ENCODE measurements at regions not wholly inside any gene's neighbourhood (a gene's known extent, or its start where the extent isn't known, plus 50 kb on each side); places are given as distances from the start of the nearest gene placed in this dataset.
A peak's percentile ranks its signal among the peaks of the same experiment; 100 is the strongest.

- no peak overlapping the region for H3K27ac ChIP-seq (ENCODE audit: low read depth in 1 of 3, low read length in 2 of 3)
- H3K36me3 ChIP-seq (ENCODE audit: control insufficient read depth in 3 of 3, insufficient read depth in 2 of 3, low read depth in 1 of 3, low read length in 3 of 3) = no peaks in the 10 kb centered on the region
- H3K4me3 ChIP-seq (ENCODE audit: low read depth in 1 of 3, low read length in 3 of 3) = no peak overlapping the region
- 83 to 89% (median 89%) methylated on average over 8 of the region's 8 CpGs for WGBS, 3 donors
- H3K27me3 ChIP-seq (ENCODE audit: control insufficient read depth in 3 of 3, insufficient read depth in 3 of 3, low read length in 3 of 3) = peaks cover 0 to 3% (median 0%) of the 10 kb centered on the region in 3 donors
- no peaks in the 10 kb centered on the region for H3K4me1 ChIP-seq (ENCODE audit: control insufficient read depth in 3 of 3, insufficient read depth in 2 of 3, low read depth in 1 of 3, low read length in 2 of 3)
- no peak for DNase-seq
- no peaks in the 10 kb centered on the region for H3K9me3 ChIP-seq (ENCODE audit: control insufficient read depth in 2 of 2, insufficient read depth in 1 of 2, low read depth in 1 of 2, low read length in 1 of 2)
- FAIRE-seq = no peak
Measured at GRCh38 chr2:239473211-239473805, 72.5 kb upstream of the HDAC4 start.

DNA sequence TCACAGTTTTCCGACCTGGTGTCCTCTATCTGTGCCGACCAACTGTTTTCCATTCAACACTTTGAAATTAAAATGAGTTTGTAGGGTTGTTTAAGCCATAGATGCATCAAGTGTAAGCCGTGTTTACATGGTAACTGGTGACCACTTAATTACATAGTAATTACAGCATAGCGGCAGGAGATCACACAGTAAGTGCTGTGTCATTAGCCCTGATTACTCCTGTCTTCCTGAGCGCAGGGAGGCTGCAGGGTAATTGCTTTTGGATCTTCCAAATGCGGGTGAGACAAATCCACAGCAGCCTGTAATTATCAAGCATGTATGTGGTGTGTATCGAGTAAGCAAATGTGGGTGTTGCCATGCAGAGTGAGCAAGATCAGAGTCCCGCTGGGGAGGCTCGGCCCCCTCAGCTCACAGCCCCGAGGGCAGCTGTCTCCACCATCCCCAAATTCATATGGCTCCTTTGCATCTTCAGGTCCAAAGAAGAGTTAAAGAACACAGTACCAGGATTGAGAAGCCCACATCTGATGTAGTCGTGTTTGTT, 71.5 kb upstream of the HDAC4 start:
- no peaks in the 10 kb centered on the region for H3K36me3 ChIP-seq (ENCODE audit: control insufficient read depth in 3 of 3, insufficient read depth in 2 of 3, low read depth in 1 of 3, low read length in 3 of 3)
- 53 to 59% (median 54%) methylated on average over 11 of the region's 11 CpGs for WGBS, 3 donors
- no peak overlapping the region for H3K4me3 ChIP-seq (ENCODE audit: low read depth in 1 of 3, low read length in 3 of 3)
- no peaks in the 10 kb centered on the region for H3K9me3 ChIP-seq (ENCODE audit: control insufficient read depth in 2 of 2, insufficient read depth in 1 of 2, low read depth in 1 of 2, low read length in 1 of 2)
- no peaks in the 10 kb centered on the region for H3K4me1 ChIP-seq (ENCODE audit: control insufficient read depth in 3 of 3, insufficient read depth in 2 of 3, low read depth in 1 of 3, low read length in 2 of 3)
- peaks cover 0 to 3% (median 0%) of the 10 kb centered on the region in 3 donors for H3K27me3 ChIP-seq (ENCODE audit: control insufficient read depth in 3 of 3, insufficient read depth in 3 of 3, low read length in 3 of 3)
- DNase-seq (no peak), FAIRE-seq (no peak)
- H3K27ac ChIP-seq (ENCODE audit: low read depth in 1 of 3, low read length in 2 of 3) = no peak overlapping the region

DNA sequence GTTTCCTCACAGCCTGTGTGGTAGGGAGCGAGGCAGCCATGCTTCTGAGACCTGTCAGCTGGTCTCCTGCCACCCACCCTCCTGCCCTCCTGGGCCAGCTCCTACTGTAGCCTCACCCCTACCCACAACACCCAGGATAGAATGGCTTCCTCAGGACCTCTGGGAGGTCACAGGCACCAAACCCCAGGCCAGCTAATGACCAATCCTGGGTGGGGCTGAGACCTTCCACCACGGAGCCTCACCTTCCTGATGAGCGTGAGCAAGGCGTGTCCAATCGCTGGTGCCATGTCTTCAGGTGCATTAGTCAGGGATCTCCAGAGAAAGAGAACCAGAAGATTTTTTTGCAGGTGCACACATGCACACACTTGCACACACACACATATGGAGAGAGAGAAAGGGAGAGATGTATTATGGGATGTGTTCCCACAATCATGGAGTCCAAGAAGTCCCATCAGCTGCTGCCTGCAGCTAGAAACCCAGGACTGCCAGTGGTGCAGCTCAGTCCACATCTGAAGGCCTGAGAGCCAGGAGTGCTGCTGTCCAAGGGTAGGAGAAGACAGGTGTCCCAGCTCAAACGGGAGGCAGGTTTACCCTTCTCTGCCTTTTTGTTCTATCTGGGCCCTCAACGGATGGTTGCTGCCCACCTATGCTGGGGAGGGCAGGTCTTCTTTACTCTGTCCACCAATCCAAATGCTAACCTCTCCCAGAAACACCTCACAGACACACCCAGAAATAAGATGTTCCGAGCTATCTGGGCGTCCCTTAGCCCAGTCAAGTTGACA, 70.4 kb upstream of the HDAC4 start:
- Histone ChIP-seq H3K4me3 (ENCODE audit: low read depth in 1 of 3, low read length in 3 of 3) (no peak overlapping the region), H3K27ac (ENCODE audit: low read depth in 1 of 3, low read length in 2 of 3) (no peak overlapping the region), H3K9me3 (ENCODE audit: control insufficient read depth in 2 of 2, insufficient read depth in 1 of 2, low read depth in 1 of 2, low read length in 1 of 2) (no peaks in the 10 kb centered on the region), H3K36me3 (ENCODE audit: control insufficient read depth in 3 of 3, insufficient read depth in 2 of 3, low read depth in 1 of 3, low read length in 3 of 3) (no peaks in the 10 kb centered on the region), H3K27me3 (ENCODE audit: control insufficient read depth in 3 of 3, insufficient read depth in 3 of 3, low read length in 3 of 3) (peaks cover 0 to 3% (median 0%) of the 10 kb centered on the region in 3 donors), H3K4me1 (ENCODE audit: control insufficient read depth in 3 of 3, insufficient read depth in 2 of 3, low read depth in 1 of 3, low read length in 2 of 3) (peaks cover 0 to 4% (median 0%) of the 10 kb centered on the region in 3 donors)
- 83 to 86% (median 86%) methylated on average over 9 of the region's 9 CpGs for WGBS, 3 donors
- DNase-seq (peak in 1 of 2 donors; percentile 12), FAIRE-seq (no peak)

- DNase-seq (no peak), FAIRE-seq (no peak)
- no peak overlapping the region for H3K27ac ChIP-seq (ENCODE audit: low read depth in 1 of 3, low read length in 2 of 3)
- H3K4me3 ChIP-seq (ENCODE audit: low read depth in 1 of 3, low read length in 3 of 3) = no peak overlapping the region
- H3K9me3 ChIP-seq (ENCODE audit: control insufficient read depth in 2 of 2, insufficient read depth in 1 of 2, low read depth in 1 of 2, low read length in 1 of 2) = no peaks in the 10 kb centered on the region
- 89 to 91% (median 90%) methylated on average over 14 of the region's 14 CpGs for WGBS, 3 donors
- no peaks in the 10 kb centered on the region for H3K36me3 ChIP-seq (ENCODE audit: control insufficient read depth in 3 of 3, insufficient read depth in 2 of 3, low read depth in 1 of 3, low read length in 3 of 3)
- H3K4me1 ChIP-seq (ENCODE audit: control insufficient read depth in 3 of 3, insufficient read depth in 2 of 3, low read depth in 1 of 3, low read length in 2 of 3) = peaks cover 0 to 12% (median 3%) of the 10 kb centered on the region in 3 donors
- peaks cover 0 to 3% (median 0%) of the 10 kb centered on the region in 3 donors for H3K27me3 ChIP-seq (ENCODE audit: control insufficient read depth in 3 of 3, insufficient read depth in 3 of 3, low read length in 3 of 3)
Measured at GRCh38 chr2:239470151-239470900, 69.5 kb upstream of the HDAC4 start.

DNA sequence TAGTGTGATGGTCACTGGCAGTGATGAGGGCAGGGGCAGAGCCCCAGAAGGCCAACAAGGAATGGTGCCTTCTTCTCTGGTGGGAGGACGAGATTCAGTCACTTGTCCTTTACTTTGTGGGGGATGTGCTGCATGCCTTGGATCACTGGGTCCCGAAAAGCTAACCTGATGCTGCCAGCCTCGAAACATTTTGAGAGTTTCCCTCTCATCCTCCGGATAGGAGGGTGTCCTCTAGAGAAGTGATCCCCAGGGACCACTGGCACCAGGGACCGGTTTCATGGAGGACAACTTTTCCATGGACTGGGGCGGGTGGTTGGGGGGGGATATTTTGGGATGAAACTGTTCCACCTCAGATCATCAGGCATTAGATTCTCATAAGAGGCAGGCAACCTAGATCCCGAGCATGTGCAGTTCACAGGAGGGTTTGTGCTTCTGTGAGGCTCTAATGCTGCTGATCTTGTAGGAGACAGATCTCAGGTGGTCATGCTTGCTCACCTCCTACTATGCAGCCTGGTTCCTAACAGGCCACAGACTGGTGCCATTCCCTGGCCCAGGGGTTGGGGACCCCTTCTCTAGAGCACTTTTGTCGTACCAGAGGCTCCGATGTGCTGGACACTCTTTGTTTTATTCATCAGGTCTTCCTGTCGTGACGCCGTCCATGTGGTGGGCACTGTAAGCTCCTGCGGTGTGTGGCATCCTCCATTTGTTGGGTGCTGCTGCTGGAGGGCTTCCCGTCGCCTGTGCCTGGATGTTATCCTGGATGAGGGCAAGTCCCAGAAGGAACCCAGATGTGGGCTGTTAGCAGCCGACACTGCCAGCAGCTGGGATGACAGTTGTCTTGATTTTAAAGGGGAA, 68.5 kb upstream of the HDAC4 start:
- Histone ChIP-seq H3K27ac (ENCODE audit: low read depth in 1 of 3, low read length in 2 of 3) (no peak overlapping the region), H3K36me3 (ENCODE audit: control insufficient read depth in 3 of 3, insufficient read depth in 2 of 3, low read depth in 1 of 3, low read length in 3 of 3) (no peaks in the 10 kb centered on the region), H3K4me1 (ENCODE audit: control insufficient read depth in 3 of 3, insufficient read depth in 2 of 3, low read depth in 1 of 3, low read length in 2 of 3) (peaks cover 0 to 19% (median 3%) of the 10 kb centered on the region in 3 donors), H3K4me3 (ENCODE audit: low read depth in 1 of 3, low read length in 3 of 3) (no peak overlapping the region), H3K9me3 (ENCODE audit: control insufficient read depth in 2 of 2, insufficient read depth in 1 of 2, low read depth in 1 of 2, low read length in 1 of 2) (no peaks in the 10 kb centered on the region), H3K27me3 (ENCODE audit: control insufficient read depth in 3 of 3, insufficient read depth in 3 of 3, low read length in 3 of 3) (peaks cover 0 to 3% (median 0%) of the 10 kb centered on the region in 3 donors)
- DNase-seq = no peak
- 90 to 93% (median 91%) methylated on average over 16 of the region's 16 CpGs for WGBS, 3 donors
- no peak for FAIRE-seq

- Histone ChIP-seq H3K9me3 (ENCODE audit: control insufficient read depth in 2 of 2, insufficient read depth in 1 of 2, low read depth in 1 of 2, low read length in 1 of 2) (no peaks in the 10 kb centered on the region), H3K27ac (ENCODE audit: low read depth in 1 of 3, low read length in 2 of 3) (no peak overlapping the region), H3K36me3 (ENCODE audit: control insufficient read depth in 3 of 3, insufficient read depth in 2 of 3, low read depth in 1 of 3, low read length in 3 of 3) (no peaks in the 10 kb centered on the region), H3K27me3 (ENCODE audit: control insufficient read depth in 3 of 3, insufficient read depth in 3 of 3, low read length in 3 of 3) (peaks cover 0 to 3% (median 0%) of the 10 kb centered on the region in 3 donors), H3K4me1 (ENCODE audit: control insufficient read depth in 3 of 3, insufficient read depth in 2 of 3, low read depth in 1 of 3, low read length in 2 of 3) (peaks cover 0 to 27% (median 3%) of the 10 kb centered on the region in 3 donors), H3K4me3 (ENCODE audit: low read depth in 1 of 3, low read length in 3 of 3) (no peak overlapping the region)
- no peak for DNase-seq
- WGBS, 3 donors = 87 to 95% (median 91%) methylated on average over 9 to 10 of the region's 10 CpGs
- no peak for FAIRE-seq
Measured at GRCh38 chr2:239468491-239469105, 67.8 kb upstream of the HDAC4 start.

- H3K4me1 ChIP-seq (ENCODE audit: control insufficient read depth in 3 of 3, insufficient read depth in 2 of 3, low read depth in 1 of 3, low read length in 2 of 3) = peaks cover 0 to 29% (median 3%) of the 10 kb centered on the region in 3 donors
- FAIRE-seq (no peak), DNase-seq (no peak)
- H3K4me3 ChIP-seq (ENCODE audit: low read depth in 1 of 3, low read length in 3 of 3) = no peak overlapping the region
- WGBS, 3 donors = 95 to 96% (median 96%) methylated on average over 12 of the region's 12 CpGs
- no peak overlapping the region for H3K27ac ChIP-seq (ENCODE audit: low read depth in 1 of 3, low read length in 2 of 3)
- H3K36me3 ChIP-seq (ENCODE audit: control insufficient read depth in 3 of 3, insufficient read depth in 2 of 3, low read depth in 1 of 3, low read length in 3 of 3) = no peaks in the 10 kb centered on the region
- peaks cover 0 to 3% (median 0%) of the 10 kb centered on the region in 3 donors for H3K27me3 ChIP-seq (ENCODE audit: control insufficient read depth in 3 of 3, insufficient read depth in 3 of 3, low read length in 3 of 3)
- H3K9me3 ChIP-seq (ENCODE audit: control insufficient read depth in 2 of 2, insufficient read depth in 1 of 2, low read depth in 1 of 2, low read length in 1 of 2) = no peaks in the 10 kb centered on the region
Measured at GRCh38 chr2:239467956-239468490, 67.2 kb upstream of the HDAC4 start.

Measured in small intestine (tissue), 7 donors.